PC-9 (cell line): ENCODE measurements at regions not wholly inside any gene's neighbourhood (a gene's known extent, or its start where the extent isn't known, plus 50 kb on each side); places are given as distances from the start of the nearest gene placed in this dataset.

Experiments
- BruUV-seq: library from RNA; stranded (reverse); fragments of 400-500 nt; replicated peaks from 2 replicates; lab custom pipeline; 2021; lab: Mats Ljungman, UMichigan
- CTCF ChIA-PET: fragments of 300-600 bp; sonication (Branson Sonifier 250); formaldehyde crosslinking; loops from one replicate; lab custom pipeline; 2022; ENCODE audit warnings: antibody characterized with exemption; lab: Charles Lee
- POLR2A ChIA-PET: fragments of 300-600 bp; sonication (Branson Sonifier 250); formaldehyde crosslinking; loops from one replicate; lab custom pipeline; 2022; ENCODE audit warnings: antibody characterized with exemption; ENCODE audit not compliant: unreplicated experiment; lab: Charles Lee
- DNase-seq, 2 experiments: peaks; one replicate each; pipeline versions ENCODE4 v3.0.0 to v3.0.0-alpha.2; 2015 to 2022; ENCODE audit warnings: mixed read lengths in 1 of 2
- H2AFZ ChIP-seq: fragments of 200-600 bp; sonication (generic); 2 replicates; pipeline ENCODE4 v1.8.1; 2017; ENCODE audit warnings: antibody characterized with exemption
- H3F3A ChIP-seq: fragments of 200-600 bp; sonication (generic); 2 replicates; pipeline ENCODE4 v1.8.1; 2017; ENCODE audit warnings: antibody characterized with exemption, mild to moderate bottlenecking, low read depth; ENCODE audit not compliant: insufficient read depth
- H3K27ac ChIP-seq: fragments of 200-600 bp; sonication (generic); 2 replicates; pipeline ENCODE4 v1.6.1; 2016; ENCODE audit warnings: mixed run types
- H3K27me3 ChIP-seq: fragments of 200-600 bp; sonication (generic); 2 replicates; pipeline ENCODE4 v1.6.1; 2016; ENCODE audit warnings: low read depth, mixed run types; ENCODE audit not compliant: insufficient read depth
- H3K36me3 ChIP-seq: fragments of 200-600 bp; sonication (generic); 2 replicates; pipeline ENCODE4 v1.6.1; 2016; ENCODE audit warnings: low read depth, mixed run types
- H3K4me1 ChIP-seq: fragments of 200-600 bp; sonication (generic); replicated peaks from 2 replicates; pipeline ENCODE4 v1.6.1; 2016; ENCODE audit warnings: mixed run types; ENCODE audit not compliant: insufficient read depth
- H3K4me2 ChIP-seq: fragments of 200-600 bp; sonication (generic); 2 replicates; pipeline ENCODE4 v1.6.1; 2017; ENCODE audit warnings: mixed run types
- H3K4me3 ChIP-seq: fragments of 200-600 bp; sonication (generic); 2 replicates; pipeline ENCODE4 v1.6.1; 2016; ENCODE audit warnings: mixed run types
- H3K79me2 ChIP-seq: fragments of 200-600 bp; sonication (generic); 2 replicates; pipeline ENCODE4 v1.6.1; 2017; ENCODE audit warnings: low read depth, mixed run types
- H3K9me2 ChIP-seq: fragments of 200-600 bp; sonication (generic); 2 replicates; pipeline ENCODE4 v1.8.1; 2017; ENCODE audit warnings: mild to moderate bottlenecking; ENCODE audit not compliant: insufficient read depth
- H3K9me3 ChIP-seq: fragments of 200-600 bp; sonication (generic); 2 replicates; pipeline ENCODE4 v1.8.1; 2016; ENCODE audit warnings: low read depth; ENCODE audit not compliant: insufficient read depth
- H4K20me1 ChIP-seq: fragments of 200-600 bp; sonication (generic); 2 replicates; pipeline ENCODE4 v1.8.1; 2017; ENCODE audit not compliant: insufficient read depth
- CTCF ChIP-seq: fragments of 200-600 bp; sonication (generic); conservative IDR thresholded peaks from 2 replicates; pipeline ENCODE4 v1.6.1; 2017; ENCODE audit warnings: mixed run types, antibody characterized with exemption, mild to moderate bottlenecking, moderate library complexity
- EZH2 ChIP-seq: fragments of 200-600 bp; sonication (generic); IDR thresholded peaks from 2 replicates; pipeline ENCODE4 v1.8.0; 2017; ENCODE audit warnings: antibody characterized with exemption, low read depth
- intact Hi-C: fragments of 100-400 bp; cut with micrococcal nuclease; formaldehyde crosslinking; loops from one replicate; pipeline ENCODE4 v1.10.0; 2022; ENCODE audit not compliant: unreplicated experiment

- CTCF ChIA-PET: no interaction called here
- BruUV-seq: no TSS peak
- no peaks in the 10 kb centered on the region for H4K20me1 ChIP-seq
- H3K27me3 ChIP-seq: peaks cover 69% of the 10 kb centered on the region
- no peaks in the 10 kb centered on the region for H3K36me3 ChIP-seq
- H3K79me2 ChIP-seq: no peaks in the 10 kb centered on the region
- TF ChIP-seq EZH2: no peak
- TF ChIP-seq CTCF: no peak
- intact Hi-C loops: no loop called here
- no peak overlapping the region for H3K27ac ChIP-seq
- H3K4me3 ChIP-seq: no peak overlapping the region
- H3K4me1 ChIP-seq: no peaks in the 10 kb centered on the region
- POLR2A ChIA-PET: no interaction called here
- no peaks in the 10 kb centered on the region for H3K9me2 ChIP-seq
- H3K4me2 ChIP-seq: no peak overlapping the region
- no peak for DNase-seq
- no peaks in the 10 kb centered on the region for H3F3A ChIP-seq
- no peak overlapping the region for H2AFZ ChIP-seq
- H3K9me3 ChIP-seq: no peaks in the 10 kb centered on the region
These were observed 89.5 kb downstream of the DLL1 start for GRCh38 chr6:170201361-170201760.

GRCh38 chr6:170200458-170200891 is 90.4 kb downstream of the DLL1 start:
- TF ChIP-seq EZH2 (no peak), CTCF (no peak)
- Histone ChIP-seq H4K20me1 (no peaks in the 10 kb centered on the region), H3K4me2 (no peak overlapping the region), H3K4me1 (no peaks in the 10 kb centered on the region), H3K9me3 (no peaks in the 10 kb centered on the region), H3K79me2 (no peaks in the 10 kb centered on the region), H3K27me3 (peaks cover 66% of the 10 kb centered on the region), H3K9me2 (no peaks in the 10 kb centered on the region), H3K36me3 (no peaks in the 10 kb centered on the region), H3K27ac (no peak overlapping the region), H3F3A (no peaks in the 10 kb centered on the region), H3K4me3 (no peak overlapping the region), H2AFZ (no peak overlapping the region)
- POLR2A ChIA-PET: no interaction called here
- intact Hi-C loops: no loop called here
- DNase-seq: no peak
- CTCF ChIA-PET: no interaction called here
- no TSS peak for BruUV-seq

GRCh38 chr6:170199716-170200115 is 91.2 kb downstream of the DLL1 start:
- no peaks in the 10 kb centered on the region for H3K9me3 ChIP-seq
- no peak for DNase-seq
- BruUV-seq: no TSS peak
- no peak overlapping the region for H3K27ac ChIP-seq
- H3K4me1 ChIP-seq: no peaks in the 10 kb centered on the region
- no peak overlapping the region for H3K4me2 ChIP-seq
- no peaks in the 10 kb centered on the region for H3K36me3 ChIP-seq
- no peaks in the 10 kb centered on the region for H4K20me1 ChIP-seq
- no peaks in the 10 kb centered on the region for H3K79me2 ChIP-seq
- H3F3A ChIP-seq: no peaks in the 10 kb centered on the region
- no peaks in the 10 kb centered on the region for H3K9me2 ChIP-seq
- TF ChIP-seq EZH2 (no peak), CTCF (no peak)
- H3K27me3 ChIP-seq: peaks cover 63% of the 10 kb centered on the region
- intact Hi-C loops: no loop called here
- ChIA-PET CTCF (no interaction called here), POLR2A (no interaction called here)
- H2AFZ ChIP-seq: no peak overlapping the region
- no peak overlapping the region for H3K4me3 ChIP-seq
